Mesenchymal stem cell (in vitro differentiated cells and primary cell): ENCODE measurements at regions not wholly inside any gene's neighbourhood (a gene's known extent, or its start where the extent isn't known, plus 50 kb on each side); places are given as distances from the start of the nearest gene placed in this dataset.

Experiments
- DNase-seq: peaks from one replicate; pipeline ENCODE4 v3.0.0-alpha.2; 2013
- H2AFZ ChIP-seq: one replicate; pipeline ENCODE4 v1.6.1; 2013; ENCODE audit warnings: low read depth, mild to moderate bottlenecking, control low read depth, inconsistent platforms, low read length, moderate library complexity
- H2AK5ac ChIP-seq: 2 replicates; pipeline ENCODE4 v1.6.1; 2013; ENCODE audit warnings: low read length, moderate library complexity, mild to moderate bottlenecking, inconsistent platforms; ENCODE audit not compliant: severe bottlenecking
- H2BK120ac ChIP-seq: one replicate; pipeline ENCODE4 v1.6.1; 2013; ENCODE audit warnings: low read depth, mild to moderate bottlenecking, inconsistent platforms, low read length, moderate library complexity
- H2BK12ac ChIP-seq, 2 experiments: one replicate each; pipeline ENCODE4 v1.6.1; 2013; ENCODE audit warnings: inconsistent platforms in 2 of 2, low read length in 2 of 2, mild to moderate bottlenecking in 2 of 2, moderate library complexity in 2 of 2, control low read depth in 1 of 2
- H2BK15ac ChIP-seq: one replicate; pipeline ENCODE4 v1.6.1; 2013; ENCODE audit warnings: mild to moderate bottlenecking, low read depth, inconsistent platforms; ENCODE audit not compliant: poor library complexity, severe bottlenecking
- H2BK5ac ChIP-seq: 2 replicates; pipeline ENCODE4 v1.6.1; 2013; ENCODE audit warnings: low read depth, mild to moderate bottlenecking, low read length, control low read depth, inconsistent platforms; ENCODE audit not compliant: poor library complexity, severe bottlenecking
- H3K14ac ChIP-seq, 2 experiments: one replicate each; pipeline ENCODE4 v1.6.1; 2013; ENCODE audit warnings: inconsistent platforms in 2 of 2, low read length in 2 of 2, control low read depth in 1 of 2, mild to moderate bottlenecking in 1 of 2, moderate library complexity in 1 of 2
- H3K18ac ChIP-seq, 2 experiments: one replicate each; pipeline ENCODE4 v1.6.1; 2013; ENCODE audit warnings: inconsistent platforms in 2 of 2, low read length in 2 of 2, control low read depth in 1 of 2, low read depth in 1 of 2, mild to moderate bottlenecking in 1 of 2
- H3K23ac ChIP-seq, 2 experiments: one replicate each; pipeline ENCODE4 v1.6.1; 2013; ENCODE audit warnings: inconsistent platforms in 2 of 2, low read length in 2 of 2, mild to moderate bottlenecking in 2 of 2, moderate library complexity in 2 of 2, control low read depth in 1 of 2
- H3K27ac ChIP-seq: 2 replicates; pipeline ENCODE4 v1.5.1; 2013; ENCODE audit warnings: mild to moderate bottlenecking, moderate library complexity, low read length, control low read depth, inconsistent platforms; ENCODE audit not compliant: poor library complexity, severe bottlenecking
- H3K27me3 ChIP-seq, 2 experiments: 2 replicates each; pipeline versions ENCODE4 v1.6.1 to v1.7.0; 2013; ENCODE audit warnings: low read length in 2 of 2, mild to moderate bottlenecking in 2 of 2, moderate library complexity in 2 of 2, control low read depth in 1 of 2, inconsistent platforms in 1 of 2; ENCODE audit not compliant: control insufficient read depth in 1 of 2, insufficient read depth in 1 of 2
- H3K36me3 ChIP-seq, 2 experiments: 2 replicates each; pipeline versions ENCODE4 v1.6.1 to v1.7.0; 2013; ENCODE audit warnings: low read length in 2 of 2, control low read depth in 1 of 2, inconsistent platforms in 1 of 2, low read depth in 1 of 2, mild to moderate bottlenecking in 1 of 2; ENCODE audit not compliant: insufficient read depth in 2 of 2, control insufficient read depth in 1 of 2
- H3K4ac ChIP-seq, 2 experiments: one replicate each; pipeline ENCODE4 v1.6.1; 2013; ENCODE audit warnings: inconsistent platforms in 2 of 2, low read length in 2 of 2, mild to moderate bottlenecking in 2 of 2, moderate library complexity in 2 of 2, control low read depth in 1 of 2, low read depth in 1 of 2
- H3K4me1 ChIP-seq: 2 replicates; pipeline ENCODE4 v1.6.1; 2013; ENCODE audit warnings: low read depth, low read length, control low read depth; ENCODE audit not compliant: control insufficient read depth, insufficient read depth
- H3K4me2 ChIP-seq: 2 replicates; pipeline ENCODE4 v1.6.1; 2013; ENCODE audit warnings: low read length, mild to moderate bottlenecking, inconsistent platforms; ENCODE audit not compliant: poor library complexity, severe bottlenecking
- H3K4me3 ChIP-seq, 2 experiments: 2 replicates each; pipeline versions ENCODE4 v1.5.1 to v1.7.0; 2013; ENCODE audit warnings: low read length in 2 of 2, mild to moderate bottlenecking in 2 of 2, control low read depth in 1 of 2, low read depth in 1 of 2; ENCODE audit not compliant: insufficient read depth in 1 of 2
- H3K79me1 ChIP-seq: replicated peaks from 2 replicates; pipeline ENCODE4 v1.6.1; 2013; ENCODE audit warnings: mild to moderate bottlenecking, control low read depth, low read length, inconsistent platforms; ENCODE audit not compliant: poor library complexity, severe bottlenecking
- H3K9ac ChIP-seq: 2 replicates; pipeline ENCODE4 v1.7.0; 2013; ENCODE audit warnings: mild to moderate bottlenecking, low read length, moderate library complexity
- H3K9me3 ChIP-seq: 2 replicates; pipeline ENCODE4 v1.7.0; 2013; ENCODE audit warnings: mild to moderate bottlenecking, low read length; ENCODE audit not compliant: control insufficient read depth
- H4K8ac ChIP-seq: one replicate; pipeline ENCODE4 v1.6.1; 2013; ENCODE audit warnings: inconsistent platforms, mild to moderate bottlenecking, low read length, moderate library complexity
- H4K91ac ChIP-seq: one replicate; pipeline ENCODE4 v1.6.1; 2013; ENCODE audit warnings: mild to moderate bottlenecking, low read length, inconsistent platforms
- WGBS: methylation state at CpG from one replicate; pipeline ENCODE4 v1.1.7; 2013; ENCODE audit warnings: mixed read lengths; 5-methylcytosine and 5-hydroxymethylcytosine counted together

DNA sequence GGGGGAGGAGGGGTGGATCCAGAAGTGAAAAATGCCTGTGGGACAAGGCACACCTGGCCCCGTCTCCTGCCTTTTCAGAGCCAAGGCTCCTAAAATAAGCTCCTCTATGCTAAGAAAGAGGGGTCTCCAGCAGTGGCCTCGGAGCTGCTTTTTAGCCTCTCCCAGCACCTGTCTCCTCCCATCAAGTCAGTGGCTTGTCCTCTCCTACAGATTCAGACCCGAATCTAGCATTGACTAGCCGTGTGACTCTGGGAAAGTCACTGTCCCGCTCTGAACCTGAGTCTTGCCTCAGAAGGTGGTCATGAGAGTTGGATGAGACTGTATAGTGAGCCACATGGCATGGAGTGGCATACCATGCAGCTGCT lies 90.8 kb upstream of the THY1 start:
- Histone ChIP-seq H3K36me3 (no peaks in the 10 kb centered on the region), H3K23ac (no peak overlapping the region), H3K27me3 (peaks cover 43 to 56% of the 10 kb centered on the region in 2 experiments), H2AK5ac (no peak overlapping the region), H2BK12ac (no peak overlapping the region), H3K27ac (no peak overlapping the region), H3K4ac (no peak overlapping the region), H2BK15ac (no peak overlapping the region), H4K8ac (no peak overlapping the region), H2BK5ac (no peak overlapping the region), H3K9ac (no peak overlapping the region), H2AFZ (no peak overlapping the region), H3K4me3 (no peak overlapping the region), H3K9me3 (no peaks in the 10 kb centered on the region), H2BK120ac (no peak overlapping the region), H3K79me1 (no peaks in the 10 kb centered on the region), H4K91ac (no peak overlapping the region), H3K4me2 (no peak overlapping the region), H3K4me1 (no peaks in the 10 kb centered on the region), H3K14ac (no peak overlapping the region), H3K18ac (no peak overlapping the region)
- WGBS: 87% methylated on average over 5 of the region's 5 CpGs
- DNase-seq: no peak

GRCh38 chr11:119513131-119513805 lies 90.3 kb upstream of the THY1 start:
- Histone ChIP-seq H3K4me1 (no peaks in the 10 kb centered on the region), H3K79me1 (no peaks in the 10 kb centered on the region), H3K27me3 (peaks cover 39 to 56% of the 10 kb centered on the region in 2 experiments), H2BK120ac (no peak overlapping the region), H4K91ac (no peak overlapping the region), H3K27ac (no peak overlapping the region), H3K4me3 (no peak overlapping the region), H3K9ac (no peak overlapping the region), H3K4ac (no peak overlapping the region), H4K8ac (no peak overlapping the region), H3K9me3 (no peaks in the 10 kb centered on the region), H2BK5ac (no peak overlapping the region), H3K4me2 (no peak overlapping the region), H3K18ac (no peak overlapping the region), H3K36me3 (no peaks in the 10 kb centered on the region), H3K14ac (no peak overlapping the region), H2AFZ (no peak overlapping the region), H2BK12ac (no peak overlapping the region), H2BK15ac (no peak overlapping the region), H3K23ac (no peak overlapping the region), H2AK5ac (no peak overlapping the region)
- DNase-seq: no peak
- 70% methylated on average over 12 of the region's 12 CpGs for WGBS

GRCh38 chr11:119512369-119512768 lies 89.4 kb upstream of the THY1 start:
- H2AK5ac ChIP-seq: no peak overlapping the region
- no peak overlapping the region for H4K8ac ChIP-seq
- peaks cover 34 to 56% of the 10 kb centered on the region in 2 experiments for H3K27me3 ChIP-seq
- WGBS: 54% methylated on average over 3 of the region's 3 CpGs
- H3K14ac ChIP-seq: no peak overlapping the region
- H2AFZ ChIP-seq: no peak overlapping the region
- H2BK5ac ChIP-seq: no peak overlapping the region
- DNase-seq: no peak
- no peak overlapping the region for H3K18ac ChIP-seq
- H3K79me1 ChIP-seq: no peaks in the 10 kb centered on the region
- H3K4me1 ChIP-seq: no peaks in the 10 kb centered on the region
- H2BK120ac ChIP-seq: no peak overlapping the region
- H2BK12ac ChIP-seq: no peak overlapping the region
- no peak overlapping the region for H3K4me3 ChIP-seq
- no peak overlapping the region for H4K91ac ChIP-seq
- no peak overlapping the region for H3K4ac ChIP-seq
- H2BK15ac ChIP-seq: no peak overlapping the region
- no peak overlapping the region for H3K4me2 ChIP-seq
- no peaks in the 10 kb centered on the region for H3K36me3 ChIP-seq
- H3K27ac ChIP-seq: no peak overlapping the region
- H3K9ac ChIP-seq: no peak overlapping the region
- H3K9me3 ChIP-seq: no peaks in the 10 kb centered on the region
- H3K23ac ChIP-seq: no peak overlapping the region

DNA sequence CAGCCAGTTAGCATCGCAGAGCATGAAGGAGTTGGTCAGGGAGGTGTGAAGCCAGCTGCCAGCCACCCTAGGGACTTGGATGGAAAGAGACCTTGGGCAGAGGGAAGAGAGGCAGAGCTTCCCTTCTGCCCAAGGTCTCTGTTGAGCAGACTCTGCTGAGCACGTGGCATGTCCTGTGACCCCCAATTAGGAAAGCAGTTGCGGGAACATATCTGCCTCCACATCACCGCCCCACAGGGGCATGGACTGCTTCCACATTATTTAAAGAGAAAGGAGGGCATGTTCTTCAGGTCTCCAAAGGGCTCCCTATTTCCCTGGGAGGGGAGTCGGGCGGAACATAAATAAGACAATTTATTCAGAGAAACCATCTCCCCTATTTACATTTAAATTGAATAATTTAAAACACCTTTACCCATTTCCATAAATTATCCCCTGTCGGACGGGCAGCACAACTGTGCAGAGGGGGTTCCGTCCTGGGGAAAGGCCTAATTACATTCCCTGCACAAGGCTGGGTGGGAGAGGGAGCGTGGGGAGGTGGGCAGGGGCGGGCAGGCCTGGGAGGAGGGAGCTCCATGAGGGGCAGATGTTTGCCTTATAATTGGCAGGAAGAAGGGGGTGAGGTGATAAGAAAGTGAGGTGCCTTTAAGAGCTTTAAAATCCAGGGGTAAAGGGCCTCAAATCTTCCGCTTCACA lies 88.8 kb upstream of the THY1 start:
- Histone ChIP-seq H3K18ac (no peak overlapping the region), H2AK5ac (no peak overlapping the region), H3K9me3 (no peaks in the 10 kb centered on the region), H3K14ac (no peak overlapping the region), H3K23ac (no peak overlapping the region), H2BK120ac (no peak overlapping the region), H3K27me3 (peaks cover 27 to 53% of the 10 kb centered on the region in 2 experiments), H3K36me3 (no peaks in the 10 kb centered on the region), H4K91ac (no peak overlapping the region), H2AFZ (no peak overlapping the region), H2BK15ac (no peak overlapping the region), H3K79me1 (no peaks in the 10 kb centered on the region), H3K4me2 (no peak overlapping the region), H2BK12ac (no peak overlapping the region), H3K4me3 (no peak overlapping the region), H2BK5ac (no peak overlapping the region), H3K9ac (no peak overlapping the region), H4K8ac (no peak overlapping the region), H3K27ac (no peak overlapping the region), H3K4me1 (no peaks in the 10 kb centered on the region), H3K4ac (no peak overlapping the region)
- no peak for DNase-seq
- 82% methylated on average over 11 of the region's 12 CpGs for WGBS
